Fibroblast of mammary gland (primary cell): ENCODE measurements at regions not wholly inside any gene's neighbourhood (a gene's known extent, or its start where the extent isn't known, plus 50 kb on each side); places are given as distances from the start of the nearest gene placed in this dataset.
A peak's percentile ranks its signal among the peaks of the same experiment; 100 is the strongest.
"Not testable (repeated sequence)": the region's sequence is repeated elsewhere in the genome, so short reads cannot be mapped to it uniquely, and the experiment has no call there.

ENCODE experiments used
- DNase-seq: peaks from one replicate; pipeline ENCODE4 v3.0.0-alpha.2; 2010; ENCODE audit warnings: low read depth
- H3K4me3 ChIP-seq: 2 replicates; pipeline ENCODE4 v1.5.1; 2011; ENCODE audit warnings: low read depth, mild to moderate bottlenecking, low read length, moderate library complexity; ENCODE audit not compliant: control insufficient read depth
- CTCF ChIP-seq: conservative IDR thresholded peaks from 2 replicates; pipeline ENCODE4 v1.5.1; 2011; ENCODE audit warnings: low read depth, low read length, inconsistent platforms; ENCODE audit not compliant: control insufficient read depth, insufficient read depth

- no peak for DNase-seq
- TF ChIP-seq CTCF, result no peak
- H3K4me3 ChIP-seq, result no peak overlapping the region
Measured at GRCh38 chr6:153328194-153328593, 197.1 kb upstream of the RGS17 start.

GRCh38 chr6:153325661-153326060 lies 194.6 kb upstream of the RGS17 start:
- TF ChIP-seq CTCF, result no peak
- DNase-seq, result no peak
- H3K4me3 ChIP-seq, result no peak overlapping the region

- peak; percentile 73 for DNase-seq
- H3K4me3 ChIP-seq, result no peak overlapping the region
- TF ChIP-seq CTCF, result peak; percentile 29
Measured at GRCh38 chr6:153312634-153313033, 181.6 kb upstream of the RGS17 start.

GRCh38 chr6:153309651-153310050 lies 178.6 kb upstream of the RGS17 start:
- H3K4me3 ChIP-seq, result no peak overlapping the region
- no peak for TF ChIP-seq CTCF
- DNase-seq, result no peak

- no peak for DNase-seq
- H3K4me3 ChIP-seq, result no peak overlapping the region
- TF ChIP-seq CTCF, result no peak
Measured at GRCh38 chr6:153302133-153302532, 171.1 kb upstream of the RGS17 start.

- TF ChIP-seq CTCF, result no peak
- H3K4me3 ChIP-seq, result no peak overlapping the region
- no peak for DNase-seq
Measured at GRCh38 chr6:153301602-153302001, 170.5 kb upstream of the RGS17 start.

GRCh38 chr6:153282456-153282855 lies 151.4 kb upstream of the RGS17 start:
- not testable (repeated sequence) for DNase-seq, H3K4me3 ChIP-seq
